GM10248 (cell line): ENCODE measurements at regions not wholly inside any gene's neighbourhood (a gene's known extent, or its start where the extent isn't known, plus 50 kb on each side); places are given as distances from the start of the nearest gene placed in this dataset.

ENCODE experiments used
- CTCF ChIA-PET: fragments of 300-600 bp; sonication (Branson Sonifier 250); formaldehyde crosslinking; extraction: SDS; loops from one replicate; lab custom pipeline; 2021; ENCODE audit warnings: antibody characterized with exemption; lab: Yijun Ruan, JAX
- POLR2A ChIA-PET: fragments of 350-650 bp; sonication (Branson Sonifier 250); formaldehyde crosslinking; extraction: SDS; loops from one replicate; lab custom pipeline; 2020; ENCODE audit warnings: antibody characterized with exemption; lab: Yijun Ruan, JAX
- DNase-seq: peaks from one replicate; pipeline ENCODE4 v3.0.0; 2012; ENCODE audit errors: extremely low spot score
- TF ChIP-seq, protein P1 (sequence below): IDR thresholded peaks from 2 replicates; pipeline ENCODE4 v1.5.1; 2012; ENCODE audit warnings: mild to moderate bottlenecking, low read depth; ENCODE audit errors: extremely low read depth, missing control alignments, control extremely low read depth

DNA sequence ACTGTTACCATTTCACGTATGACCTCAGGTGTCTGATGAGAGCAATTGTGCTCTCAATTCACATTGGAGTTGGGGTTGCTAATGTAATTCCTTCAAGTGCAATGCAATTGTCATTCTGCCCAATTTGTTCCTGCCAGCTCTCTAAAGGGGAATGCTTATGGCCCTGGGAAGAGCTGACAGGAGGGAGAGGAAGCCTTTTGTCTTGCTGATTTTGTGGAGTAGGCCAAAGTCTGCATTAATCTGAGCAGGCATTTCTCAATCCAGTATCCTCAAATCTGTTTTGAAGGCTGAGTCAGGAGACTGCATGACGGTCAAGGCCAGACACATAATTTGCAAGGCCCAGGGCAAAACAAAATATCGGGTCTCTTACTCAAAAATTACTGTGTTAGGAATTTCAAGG is 326.4 kb upstream of the SPHKAP start:
- POLR2A ChIA-PET = no interaction called here
- TF ChIP-seq, protein P1, sequence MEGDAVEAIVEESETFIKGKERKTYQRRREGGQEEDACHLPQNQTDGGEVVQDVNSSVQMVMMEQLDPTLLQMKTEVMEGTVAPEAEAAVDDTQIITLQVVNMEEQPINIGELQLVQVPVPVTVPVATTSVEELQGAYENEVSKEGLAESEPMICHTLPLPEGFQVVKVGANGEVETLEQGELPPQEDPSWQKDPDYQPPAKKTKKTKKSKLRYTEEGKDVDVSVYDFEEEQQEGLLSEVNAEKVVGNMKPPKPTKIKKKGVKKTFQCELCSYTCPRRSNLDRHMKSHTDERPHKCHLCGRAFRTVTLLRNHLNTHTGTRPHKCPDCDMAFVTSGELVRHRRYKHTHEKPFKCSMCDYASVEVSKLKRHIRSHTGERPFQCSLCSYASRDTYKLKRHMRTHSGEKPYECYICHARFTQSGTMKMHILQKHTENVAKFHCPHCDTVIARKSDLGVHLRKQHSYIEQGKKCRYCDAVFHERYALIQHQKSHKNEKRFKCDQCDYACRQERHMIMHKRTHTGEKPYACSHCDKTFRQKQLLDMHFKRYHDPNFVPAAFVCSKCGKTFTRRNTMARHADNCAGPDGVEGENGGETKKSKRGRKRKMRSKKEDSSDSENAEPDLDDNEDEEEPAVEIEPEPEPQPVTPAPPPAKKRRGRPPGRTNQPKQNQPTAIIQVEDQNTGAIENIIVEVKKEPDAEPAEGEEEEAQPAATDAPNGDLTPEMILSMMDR = no peak
- DNase-seq = no peak
- CTCF ChIA-PET = interaction anchor here (1.2 kb wide), 1 partner anchor 9 kb away, joined by 5 read pairs; no protein-coding TSS in a partner anchor

DNA sequence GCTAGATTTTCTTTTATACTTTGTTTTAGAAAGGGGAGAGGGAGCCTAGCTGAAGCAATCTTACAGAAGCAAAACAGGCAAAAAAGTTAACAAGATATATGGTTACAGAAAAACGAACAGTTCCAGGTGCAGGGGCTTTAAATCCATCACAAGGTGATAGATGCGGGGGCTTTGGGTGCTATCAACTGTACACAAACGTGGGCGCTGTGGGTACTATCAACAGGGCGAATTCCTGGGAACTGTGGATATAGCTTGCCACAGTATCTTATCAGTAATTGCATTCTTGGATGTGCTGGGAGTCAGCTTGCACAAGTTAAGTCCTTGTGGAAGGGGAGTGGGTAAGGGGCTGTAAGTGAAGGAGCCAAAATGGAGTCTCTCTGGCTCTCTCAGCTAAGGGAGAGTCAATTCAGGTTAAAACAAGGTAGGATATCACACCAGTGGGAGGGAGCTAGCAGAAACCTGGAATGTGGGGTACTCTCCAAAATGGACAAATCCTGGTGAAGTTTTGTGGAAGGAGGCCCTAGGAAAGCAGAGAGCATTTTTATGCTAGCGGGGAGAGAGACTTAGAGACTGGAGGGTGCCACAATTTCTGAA is 325.8 kb upstream of the SPHKAP start:
- POLR2A ChIA-PET = no interaction called here
- TF ChIP-seq, protein P1 = no peak
- CTCF ChIA-PET = no interaction called here
- DNase-seq = no peak

DNA sequence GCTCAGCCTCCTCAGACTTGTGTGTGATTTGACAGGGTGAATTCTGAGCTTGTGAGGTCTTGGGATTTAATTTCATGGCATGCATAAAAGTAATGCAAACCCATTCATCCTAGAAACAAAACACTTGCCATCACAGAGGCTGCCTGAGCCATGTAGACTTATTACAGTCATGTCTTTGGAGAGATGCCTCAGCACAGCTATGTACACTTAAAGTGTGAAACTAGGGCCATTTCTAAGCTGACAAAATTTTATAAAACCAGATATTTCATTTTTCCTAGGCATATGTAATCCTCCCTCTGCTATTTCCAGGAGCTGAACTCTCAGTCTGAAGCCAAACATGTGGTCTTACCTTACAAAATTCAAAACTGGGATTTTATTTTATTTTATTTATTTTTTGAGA is 322.2 kb upstream of the SPHKAP start:
- POLR2A ChIA-PET = no interaction called here
- TF ChIP-seq, protein P1 = no peak
- DNase-seq = no peak
- CTCF ChIA-PET = interaction anchor here (0.7 kb wide), 1 partner anchor 9 kb away, joined by 3 read pairs; no protein-coding TSS in a partner anchor

DNA sequence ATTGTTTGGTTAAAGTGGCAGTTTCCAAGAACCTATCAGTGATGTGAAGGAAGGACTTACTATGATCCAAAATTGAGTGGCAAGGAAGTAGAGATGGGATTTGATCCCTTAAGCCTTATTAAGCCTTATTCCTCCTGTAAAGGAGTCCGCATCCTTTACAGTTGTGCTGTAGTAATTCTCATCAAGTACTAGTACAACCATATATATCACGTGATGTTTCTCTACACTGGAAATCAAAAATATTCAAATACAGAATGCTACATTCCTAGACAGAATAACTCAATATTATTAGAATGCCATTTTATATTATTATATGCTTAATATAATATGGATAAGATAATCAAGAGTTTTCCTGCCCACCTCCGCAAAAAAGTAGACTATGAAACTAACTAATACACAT is 312.4 kb upstream of the SPHKAP start:
- no peak for DNase-seq
- TF ChIP-seq, protein P1 = no peak
- POLR2A ChIA-PET = no interaction called here
- CTCF ChIA-PET = interaction anchor here (1.0 kb wide), 1 partner anchor 17 kb away, joined by 4 read pairs; no protein-coding TSS in a partner anchor

DNA sequence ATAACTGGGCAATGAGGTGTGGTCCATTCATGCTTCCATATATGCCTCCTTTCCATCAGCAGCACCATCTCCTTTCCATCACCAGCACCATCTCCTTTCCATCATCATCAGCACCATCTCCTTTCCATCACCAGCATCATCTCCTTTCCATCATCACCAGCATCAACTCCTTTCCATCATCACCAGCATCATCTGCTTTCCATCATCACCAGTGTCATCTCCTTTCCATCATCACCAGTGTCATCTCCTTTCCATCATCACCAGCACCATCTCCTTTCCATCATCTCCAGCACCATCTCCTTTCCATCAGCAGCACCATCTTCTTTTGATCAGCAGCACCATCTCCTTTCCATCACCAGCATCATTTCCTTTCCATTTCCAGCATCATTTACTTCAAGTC is 297.5 kb upstream of the SPHKAP start:
- TF ChIP-seq, protein P1 = no peak
- DNase-seq = no peak
- ChIA-PET CTCF (no interaction called here), POLR2A (no interaction called here)

DNA sequence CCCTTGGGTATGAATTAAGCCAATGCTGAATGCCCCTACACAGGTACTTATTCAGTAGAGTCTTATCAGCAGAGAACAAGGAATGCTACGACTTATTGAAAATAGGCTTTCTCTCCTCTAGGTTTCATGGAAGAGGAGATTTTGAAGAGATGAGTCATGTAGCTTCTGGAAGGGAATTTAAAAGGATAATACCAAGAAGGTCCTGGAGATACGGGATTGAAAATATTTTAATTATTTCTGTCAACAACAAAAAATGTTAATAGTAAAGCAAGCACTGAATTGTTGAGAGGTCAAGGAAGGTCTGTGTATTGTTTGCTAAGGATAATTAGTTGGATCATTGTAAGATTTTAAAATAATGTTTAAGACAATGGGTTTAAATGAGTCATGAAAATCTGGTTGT is 293.0 kb upstream of the SPHKAP start:
- ChIA-PET POLR2A (no interaction called here), CTCF (no interaction called here)
- no peak for DNase-seq
- TF ChIP-seq, protein P1 = no peak
